NOMO-1 treated with dmso at 0.1 percent for 144 hours (cell line): ENCODE measurements at regions not wholly inside any gene's neighbourhood (a gene's known extent, or its start where the extent isn't known, plus 50 kb on each side); places are given as distances from the start of the nearest gene placed in this dataset.

Experiments
- DNase-seq: peaks from one replicate; lab custom pipeline; 2025; ENCODE audit not compliant: unreplicated experiment; lab: John Stamatoyannopoulos, UW

- no peak for DNase-seq
Measured at GRCh38 chr7:83441-83840, 108.9 kb upstream of the FAM20C start.

GRCh38 chr7:83861-84632 lies 108.3 kb upstream of the FAM20C start:
- no peak for DNase-seq

- DNase-seq, result no peak
Measured at GRCh38 chr7:84633-85020, 107.7 kb upstream of the FAM20C start.

GRCh38 chr7:85074-85882 lies 107.1 kb upstream of the FAM20C start:
- no peak for DNase-seq

GRCh38 chr7:85883-86515 lies 106.4 kb upstream of the FAM20C start:
- DNase-seq, result no peak

GRCh38 chr7:86629-87028 lies 105.7 kb upstream of the FAM20C start:
- no peak for DNase-seq

- DNase-seq, result no peak
Measured at GRCh38 chr7:87047-87446, 105.3 kb upstream of the FAM20C start.

- DNase-seq, result no peak
Measured at GRCh38 chr7:87671-88070, 104.7 kb upstream of the FAM20C start.

- DNase-seq, result no peak
Measured at GRCh38 chr7:88095-88926, 104.1 kb upstream of the FAM20C start.

- no peak for DNase-seq
Measured at GRCh38 chr7:88927-89231, 103.5 kb upstream of the FAM20C start.

- DNase-seq, result peak; percentile 35
Measured at GRCh38 chr7:89232-90019, 102.9 kb upstream of the FAM20C start.

GRCh38 chr7:90111-91063 lies 102.0 kb upstream of the FAM20C start:
- peak; percentile 27 for DNase-seq

- DNase-seq, result no peak
Measured at GRCh38 chr7:91396-92175, 100.8 kb upstream of the FAM20C start.

- DNase-seq, result no peak
Measured at GRCh38 chr7:92231-92674, 100.1 kb upstream of the FAM20C start.

- no peak for DNase-seq
Measured at GRCh38 chr7:92888-93672, 99.3 kb upstream of the FAM20C start.

GRCh38 chr7:94251-94801 lies 98.0 kb upstream of the FAM20C start:
- DNase-seq, result no peak

- DNase-seq, result no peak
Measured at GRCh38 chr7:95180-95862, 97.0 kb upstream of the FAM20C start.
